GM19452 (cell line): ENCODE measurements at regions not wholly inside any gene's neighbourhood (a gene's known extent, or its start where the extent isn't known, plus 50 kb on each side); places are given as distances from the start of the nearest gene placed in this dataset.

Source experiments
- ATAC-seq: cut with Tn5 transposase; IDR thresholded peaks from one replicate; pipeline ENCODE4 v1.9.1; 2021; ENCODE audit not compliant: unreplicated experiment

DNA sequence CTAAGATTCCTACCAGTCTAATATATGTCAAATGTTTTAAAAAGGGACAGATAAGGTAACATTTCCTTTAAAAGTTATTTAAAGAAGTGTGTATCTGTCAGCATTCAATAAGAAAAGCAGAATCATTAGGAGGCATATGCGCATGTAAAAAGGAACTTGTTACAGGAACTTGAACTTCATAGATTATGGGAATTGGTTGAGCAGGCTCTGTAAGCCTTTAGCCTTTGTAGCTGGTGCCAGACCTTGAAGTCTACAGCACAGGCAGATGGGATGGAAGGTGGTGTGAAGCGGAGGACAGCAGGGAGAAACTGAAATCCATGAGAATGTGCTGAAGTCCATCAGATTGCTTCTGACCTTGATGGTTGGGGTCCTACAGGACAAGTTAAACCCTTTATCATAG lies 138.3 kb upstream of the ST6GAL2 start:
- ATAC-seq: no peak

DNA sequence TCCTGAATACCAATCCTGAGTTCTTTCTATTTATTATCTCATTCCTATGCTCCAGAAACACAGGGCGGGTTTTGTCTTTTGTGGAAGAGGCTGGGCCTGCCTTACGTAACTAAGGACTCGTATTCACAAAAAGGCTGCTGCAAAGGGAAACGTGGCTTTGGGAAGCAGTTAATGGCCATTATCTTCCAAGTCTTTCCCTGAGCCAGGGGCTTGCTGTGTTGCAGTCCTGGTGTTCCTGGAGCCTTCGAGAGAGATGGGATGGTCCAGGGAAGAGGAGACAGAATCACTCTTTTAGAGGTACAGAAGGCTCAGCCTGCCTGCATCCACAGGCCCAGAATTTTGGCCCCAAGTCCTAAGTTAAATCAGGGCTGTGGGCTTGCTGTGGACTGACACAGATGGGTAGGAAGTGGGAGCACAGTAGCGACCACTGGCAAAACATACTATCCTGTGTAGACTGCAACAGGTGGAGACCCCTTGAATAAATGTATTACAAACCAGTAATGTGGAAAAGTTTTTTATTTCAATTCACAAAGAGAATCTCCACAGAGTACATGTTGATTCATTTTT lies 139.4 kb upstream of the ST6GAL2 start:
- no peak for ATAC-seq

DNA sequence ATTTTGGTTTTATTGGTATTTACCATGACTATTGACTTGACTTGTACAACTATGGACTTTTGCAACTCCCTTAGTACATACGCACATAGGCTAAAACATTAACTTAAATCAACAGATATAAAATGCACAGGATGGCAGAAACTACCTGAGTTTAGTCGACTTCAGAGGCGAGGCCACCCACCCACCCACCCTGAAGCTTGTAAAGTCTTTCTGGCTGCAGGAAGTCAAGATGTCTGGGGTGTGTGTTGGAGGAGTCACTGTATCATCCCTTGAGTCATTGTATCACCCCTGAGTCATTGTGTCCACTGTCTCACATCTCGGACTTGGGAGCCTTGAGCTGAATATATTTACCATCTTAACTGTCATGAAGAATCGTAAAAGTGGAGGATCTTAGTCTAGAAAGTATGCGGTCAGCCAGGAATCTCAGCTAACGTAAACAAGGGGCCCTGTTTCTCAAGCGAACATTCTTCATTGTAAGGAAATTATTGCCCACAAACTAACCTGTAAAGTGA lies 140.0 kb upstream of the ST6GAL2 start:
- ATAC-seq: no peak

DNA sequence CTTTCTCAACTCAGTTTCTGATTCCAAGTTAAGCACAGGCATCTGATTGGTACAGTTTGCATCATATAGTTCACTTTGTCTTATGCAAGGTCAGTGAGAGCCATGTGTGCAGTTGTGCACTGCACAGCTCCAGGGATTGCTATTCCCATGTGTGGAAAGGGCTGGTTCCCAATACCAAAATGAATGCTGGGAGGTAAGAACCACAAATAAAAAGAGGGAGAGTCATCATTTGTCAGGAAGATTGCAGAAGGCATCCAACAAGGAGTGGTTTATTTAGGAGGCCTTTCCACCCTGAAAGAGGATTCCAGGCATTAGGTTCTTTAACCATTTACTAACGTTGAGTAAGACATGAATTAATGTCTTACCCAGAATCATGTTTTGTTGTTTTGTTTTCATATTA lies 141.2 kb upstream of the ST6GAL2 start:
- ATAC-seq: no peak

DNA sequence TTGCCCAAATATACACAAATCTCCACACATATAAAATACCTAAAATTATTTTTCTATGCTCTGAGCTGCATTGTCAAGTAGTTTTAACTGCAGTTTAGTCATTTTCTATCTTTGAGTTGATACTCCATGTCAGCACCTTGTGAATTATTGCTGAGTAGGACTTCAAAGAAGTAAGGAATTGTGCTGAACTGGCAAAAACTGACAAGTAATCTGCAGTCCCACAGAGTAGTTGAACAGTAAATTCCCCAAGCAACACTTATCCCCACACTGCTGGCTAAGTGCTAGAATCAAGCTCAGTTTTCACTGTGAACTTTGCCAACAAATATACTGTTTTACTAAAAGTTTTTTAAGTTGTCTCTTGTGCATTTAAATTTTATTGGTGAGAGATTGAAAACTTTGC lies 141.8 kb upstream of the ST6GAL2 start:
- ATAC-seq: no peak

DNA sequence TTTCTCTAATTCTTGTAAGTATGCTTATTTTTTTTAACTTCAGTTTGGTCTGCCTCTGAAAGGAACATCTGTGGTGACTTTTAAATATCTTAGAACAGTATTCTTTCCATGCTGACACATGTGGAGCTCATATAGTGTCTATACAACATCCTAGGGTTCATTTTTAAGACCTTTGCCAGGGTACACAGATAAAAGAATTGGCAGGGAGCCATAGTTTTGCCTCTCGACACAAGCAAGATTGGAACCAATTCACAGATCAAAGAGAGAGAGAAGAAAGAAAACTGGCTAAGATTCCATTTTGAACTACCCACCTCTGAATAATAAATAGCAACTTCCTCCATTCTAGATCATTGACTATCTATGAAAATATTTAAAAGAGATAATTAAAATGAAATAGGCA lies 142.7 kb upstream of the ST6GAL2 start:
- ATAC-seq: no peak

DNA sequence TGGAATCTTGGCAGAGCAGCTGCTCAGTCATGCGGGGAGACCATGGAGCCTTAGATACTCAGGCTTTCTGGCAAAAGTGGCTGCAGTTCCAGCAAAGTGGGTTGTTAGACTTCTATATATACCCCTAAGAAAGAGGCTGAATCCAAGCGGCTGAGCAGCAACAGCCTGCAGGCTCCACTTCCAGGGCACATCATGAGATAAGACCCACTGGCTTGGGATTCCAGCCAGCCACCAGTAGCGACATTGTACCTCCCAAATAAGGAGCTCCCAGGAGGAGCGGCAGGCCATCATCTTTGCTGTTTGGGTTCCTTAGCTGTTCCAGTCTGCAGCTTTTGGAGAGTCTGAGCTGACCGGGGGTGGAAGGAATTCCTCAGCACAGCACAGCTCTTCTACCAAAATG lies 150.3 kb upstream of the ST6GAL2 start:
- ATAC-seq: no peak

DNA sequence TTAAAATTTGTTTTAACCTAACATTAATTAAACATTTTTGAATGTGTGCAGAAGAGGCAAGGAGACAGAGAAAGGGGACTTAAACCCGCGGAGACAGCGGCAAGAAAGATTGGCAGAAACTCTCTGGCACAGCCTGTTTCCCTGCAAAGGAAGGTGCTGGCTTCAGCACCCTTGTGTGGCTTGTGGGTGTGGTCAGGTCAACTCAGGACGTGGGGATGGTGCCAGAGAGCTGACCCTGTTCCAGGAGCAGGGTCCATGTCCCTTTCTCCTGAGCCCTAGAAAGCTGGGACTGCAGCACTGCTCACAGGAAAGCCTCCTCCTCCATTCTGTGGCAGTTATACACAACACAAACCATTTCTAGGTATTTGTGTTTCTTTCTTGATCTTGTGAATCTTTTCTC lies 176.2 kb upstream of the ST6GAL2 start:
- ATAC-seq: no peak

DNA sequence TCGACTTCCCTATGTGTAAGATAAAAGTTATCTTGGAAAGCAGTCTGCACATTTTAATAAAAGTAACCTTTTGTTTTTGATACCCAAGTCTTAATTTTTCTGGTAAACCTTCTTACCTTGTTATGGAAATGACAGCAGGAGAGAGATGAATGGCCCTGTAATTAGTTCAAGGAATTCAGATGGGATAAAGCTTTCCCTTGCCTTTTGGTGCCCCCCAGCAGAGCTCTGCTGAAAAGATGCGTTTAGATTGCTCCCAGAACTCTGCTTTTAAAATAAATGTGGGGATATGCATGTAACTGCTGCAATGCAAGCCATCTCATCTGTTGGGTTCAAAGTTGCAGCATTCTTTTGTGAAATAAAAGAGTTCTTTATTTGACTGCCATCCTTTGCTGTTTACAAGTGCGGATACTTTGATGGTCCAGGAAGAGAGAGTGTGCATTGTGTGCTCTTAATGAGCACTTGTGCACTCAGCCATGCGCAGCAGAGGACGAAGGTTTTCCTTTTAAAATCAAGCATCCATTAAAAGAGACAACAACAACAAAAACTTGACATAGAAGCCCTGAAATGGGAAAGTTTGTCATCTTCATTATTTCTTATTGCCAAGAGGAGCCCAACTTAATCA lies 176.7 kb upstream of the ST6GAL2 start:
- no peak for ATAC-seq

DNA sequence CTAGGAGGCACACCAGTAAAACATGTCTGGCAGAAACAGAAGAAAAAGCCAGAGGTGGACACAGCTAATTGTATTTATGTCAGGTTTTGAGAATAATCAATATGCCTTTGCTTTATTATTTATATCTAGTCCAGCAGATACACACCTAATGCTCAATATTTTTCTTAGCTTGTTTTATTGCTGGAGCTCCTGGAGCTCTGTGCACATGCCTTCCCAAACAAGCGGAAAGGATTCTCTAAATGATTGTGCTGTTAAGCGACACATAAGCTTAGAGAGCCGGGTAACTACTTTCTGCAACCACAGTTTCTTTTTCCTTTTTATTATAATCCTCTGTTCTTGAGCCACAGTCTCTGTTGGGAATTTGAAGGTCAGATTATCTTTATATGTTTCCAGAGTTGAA lies 177.3 kb upstream of the ST6GAL2 start:
- ATAC-seq: no peak

DNA sequence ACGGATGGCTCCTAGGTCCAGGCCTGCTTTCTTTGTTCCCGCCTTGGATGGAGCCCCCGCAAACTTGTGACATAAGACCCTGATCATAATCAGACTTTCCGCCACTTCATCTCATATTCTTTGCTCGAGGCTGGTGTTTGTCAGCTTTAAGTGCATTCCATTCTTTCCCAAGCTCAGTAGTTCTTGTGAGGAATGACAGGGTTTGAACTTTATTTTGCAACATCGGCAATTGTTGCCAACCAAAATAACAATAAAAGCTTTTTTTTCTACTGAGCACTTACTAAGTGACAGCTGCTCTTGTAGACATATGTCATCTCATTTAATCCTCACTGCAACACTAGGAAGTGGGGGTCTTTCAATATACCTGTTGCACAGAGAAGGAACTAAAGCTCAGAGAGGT lies 178.8 kb upstream of the ST6GAL2 start:
- no peak for ATAC-seq

DNA sequence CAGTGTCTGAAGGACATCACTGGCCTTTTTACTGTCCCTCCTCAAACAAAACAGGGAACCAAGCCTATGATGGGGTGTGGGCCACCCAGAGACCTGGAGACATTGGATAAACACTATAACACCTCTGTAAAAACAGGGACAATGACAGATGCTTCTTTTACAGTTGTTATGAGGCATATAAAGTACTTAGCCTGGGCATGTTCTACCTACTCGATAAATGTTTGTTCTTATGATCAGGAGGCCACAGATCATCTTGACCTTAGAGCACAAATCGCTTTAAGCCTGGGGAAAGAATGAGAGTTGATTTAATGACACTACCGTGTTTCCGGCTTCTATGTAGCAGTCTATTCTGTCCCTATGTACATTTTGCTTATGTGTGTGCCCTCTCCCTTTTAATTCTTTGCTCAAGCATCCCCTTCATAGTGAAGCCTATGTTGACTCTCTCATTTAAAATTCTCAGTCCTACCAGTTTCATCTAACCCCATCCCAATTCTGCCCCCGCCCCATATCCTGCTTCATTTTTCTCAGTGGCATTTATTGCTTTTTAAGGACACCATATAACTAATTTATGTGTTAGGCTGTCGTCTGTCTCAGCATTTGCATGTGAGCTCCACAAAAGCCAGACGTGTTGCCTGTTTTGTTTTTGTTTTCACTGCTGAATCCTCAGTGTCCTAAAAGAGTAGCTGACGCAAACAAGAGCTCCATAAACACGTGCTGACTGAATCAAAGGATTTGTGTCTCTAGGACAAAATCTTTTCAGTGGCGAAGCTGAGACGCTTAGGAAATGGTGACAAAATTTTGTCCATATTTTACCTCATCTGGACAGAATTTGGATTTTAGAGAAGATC lies 182.3 kb upstream of the ST6GAL2 start:
- ATAC-seq: no peak

DNA sequence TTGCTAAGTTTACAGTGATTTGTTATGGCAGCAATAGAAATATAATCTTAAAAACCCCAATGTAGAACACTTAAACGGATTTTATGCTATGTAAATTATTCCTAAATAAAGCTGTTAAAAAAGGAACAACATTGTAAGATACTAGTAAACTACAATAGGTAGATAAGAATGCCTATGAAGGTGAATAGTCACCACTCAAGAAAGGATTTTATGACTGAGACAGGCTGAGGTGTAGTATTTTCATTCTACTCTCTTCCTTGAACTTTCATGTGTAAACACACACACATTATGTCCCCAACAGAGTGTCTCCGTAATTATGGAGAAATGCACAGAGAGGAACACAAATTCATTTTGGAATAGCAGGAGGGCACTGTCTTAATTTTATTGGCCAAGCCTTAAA lies 183.9 kb upstream of the ST6GAL2 start:
- ATAC-seq: no peak

DNA sequence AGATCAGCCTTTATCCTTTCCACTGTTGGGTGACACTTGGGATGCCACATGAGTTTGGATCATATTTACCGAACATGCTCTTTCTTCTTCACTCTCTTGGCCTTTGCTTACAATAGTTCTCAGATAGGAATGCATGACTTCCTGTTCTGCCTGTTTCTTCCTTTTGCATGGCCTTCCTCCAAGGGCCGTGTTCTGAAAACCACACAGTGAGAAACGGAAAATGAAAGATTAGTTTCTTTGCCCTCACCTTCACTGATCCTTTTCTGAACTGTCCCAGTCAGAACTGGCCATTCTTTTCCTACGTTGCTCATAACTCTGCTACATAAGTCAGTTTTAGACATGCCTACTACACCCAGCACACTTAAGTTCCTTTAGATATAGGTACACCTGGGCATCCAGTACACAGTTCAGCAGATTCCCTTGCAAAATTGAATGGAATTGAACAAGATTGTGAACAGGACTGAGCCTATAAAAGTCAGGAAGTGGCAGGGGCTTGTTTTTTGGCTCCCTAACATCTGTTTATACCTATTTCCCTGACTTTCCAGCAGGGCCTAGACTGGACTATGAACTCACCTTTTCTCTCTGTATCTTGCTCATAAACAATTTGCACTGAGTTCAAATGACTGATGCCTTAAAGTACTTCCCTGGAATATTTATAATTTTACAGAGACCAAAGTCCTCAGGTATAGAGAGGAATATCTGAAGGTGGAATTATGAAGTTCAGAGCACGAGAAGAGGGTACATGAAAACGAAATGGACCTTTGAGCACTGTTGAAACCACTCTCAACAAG lies 186.4 kb upstream of the ST6GAL2 start:
- no peak for ATAC-seq

DNA sequence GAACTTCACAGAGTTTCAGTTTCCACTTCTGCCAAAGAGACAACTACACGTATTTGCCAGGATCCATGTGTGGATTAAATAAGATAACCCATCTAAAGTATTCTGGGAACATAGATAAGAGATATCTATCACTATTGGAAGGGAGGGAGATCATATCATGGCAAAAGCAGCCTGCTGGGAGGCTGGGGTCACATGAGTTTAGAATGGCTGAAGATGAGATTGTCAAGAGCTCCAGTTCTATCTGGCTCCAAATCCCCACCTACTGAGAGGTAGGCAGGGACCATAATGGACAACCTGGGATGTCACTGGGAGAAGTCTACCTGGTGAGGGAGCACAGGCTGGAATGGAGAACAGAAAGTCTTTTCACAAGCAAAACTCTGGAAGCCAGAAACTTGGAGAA lies 192.6 kb upstream of the ST6GAL2 start:
- no peak for ATAC-seq

DNA sequence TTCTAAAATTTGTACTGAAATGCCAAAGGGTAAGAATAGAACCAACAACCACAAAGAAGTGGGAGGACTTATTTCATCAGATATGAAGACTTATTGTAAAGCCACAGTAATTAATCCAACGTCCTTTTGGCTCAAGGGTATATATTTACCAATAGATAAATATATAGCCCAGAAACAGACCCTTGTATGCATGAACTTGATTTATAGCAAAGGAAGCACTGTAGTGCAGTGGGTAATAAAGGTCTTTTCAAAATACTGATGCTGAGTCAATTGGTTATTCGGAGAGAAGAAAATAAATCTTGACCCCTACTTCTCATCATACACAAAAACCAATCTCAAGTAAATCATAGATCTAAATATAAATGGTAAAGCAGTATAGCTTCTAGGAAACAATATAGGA lies 200.5 kb upstream of the ST6GAL2 start:
- no peak for ATAC-seq

DNA sequence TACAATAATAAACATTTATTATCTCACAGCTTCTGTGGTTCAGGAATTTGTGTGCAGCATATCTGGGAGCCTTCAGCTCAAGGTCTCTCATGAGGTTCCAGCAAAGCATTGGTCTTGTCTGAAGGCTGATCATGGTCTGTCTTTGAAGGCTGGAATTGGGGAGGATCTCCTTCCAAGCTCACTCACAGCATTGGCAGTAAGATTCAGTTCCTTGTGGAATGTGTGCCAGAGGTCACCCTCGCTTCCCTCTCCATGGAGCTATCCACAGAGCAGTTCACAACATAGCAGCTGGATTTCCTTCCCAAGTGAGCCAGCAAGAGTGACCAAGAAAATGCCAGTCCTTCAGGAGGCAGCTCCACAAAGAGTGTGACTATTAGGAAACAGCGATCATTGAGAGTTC lies 202.2 kb upstream of the ST6GAL2 start:
- no peak for ATAC-seq

DNA sequence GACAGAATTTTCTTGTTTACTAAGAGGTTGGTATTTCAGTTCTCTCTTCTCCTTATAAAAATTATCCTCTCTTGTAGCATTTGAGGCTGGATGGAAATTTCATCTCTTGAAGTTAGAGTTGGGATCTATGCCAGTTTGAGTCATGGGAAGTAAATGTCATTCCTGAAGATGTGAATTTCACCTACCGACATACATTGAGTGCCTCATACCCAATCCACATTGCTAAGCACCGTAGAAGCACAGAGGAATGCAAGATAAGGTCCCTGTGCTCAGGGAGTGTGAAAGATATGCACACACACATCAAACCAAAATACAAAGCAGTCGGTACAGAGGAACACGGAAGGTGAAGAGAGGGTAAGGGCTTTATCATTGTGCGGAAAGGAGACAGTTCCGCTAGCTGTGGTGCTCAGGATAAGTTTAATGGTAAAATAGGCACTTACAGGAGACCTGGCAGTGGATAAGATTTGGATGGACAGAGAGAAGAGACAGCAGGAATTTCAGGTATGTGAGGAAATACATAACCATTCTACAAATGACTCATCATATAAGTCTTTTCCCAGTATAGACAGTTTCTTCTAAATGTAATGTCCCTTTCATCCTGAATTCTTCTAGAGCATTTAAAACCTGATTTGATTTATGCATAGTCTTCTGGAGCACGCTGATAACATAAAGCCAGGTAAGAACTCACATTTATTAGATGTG lies 205.3 kb upstream of the ST6GAL2 start:
- ATAC-seq: no peak

DNA sequence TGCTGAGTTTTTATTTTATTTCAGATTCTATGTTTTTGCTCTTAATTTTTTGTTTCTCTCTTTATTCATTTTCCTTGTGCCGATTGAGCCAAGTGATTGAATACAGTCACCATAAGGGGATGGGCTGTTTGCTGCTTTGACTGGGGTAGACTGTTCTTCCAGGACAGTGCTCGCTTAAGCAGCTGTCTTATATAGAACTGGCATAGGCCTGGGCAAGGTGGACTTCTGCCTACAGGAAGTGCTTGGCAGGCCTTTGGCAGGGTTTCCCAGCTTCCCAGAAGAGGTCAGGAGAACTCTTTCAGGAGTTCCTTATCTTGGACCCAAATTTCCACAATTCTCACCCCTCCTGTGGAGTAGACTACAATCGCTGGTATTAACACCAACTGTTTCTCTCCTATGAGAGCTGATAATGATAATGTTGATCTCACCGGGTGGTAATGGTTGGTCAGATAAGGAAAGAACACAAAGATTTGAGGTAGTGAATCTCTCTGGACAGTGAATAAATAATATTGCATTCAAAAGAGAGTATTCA lies 207.5 kb upstream of the ST6GAL2 start:
- no peak for ATAC-seq

DNA sequence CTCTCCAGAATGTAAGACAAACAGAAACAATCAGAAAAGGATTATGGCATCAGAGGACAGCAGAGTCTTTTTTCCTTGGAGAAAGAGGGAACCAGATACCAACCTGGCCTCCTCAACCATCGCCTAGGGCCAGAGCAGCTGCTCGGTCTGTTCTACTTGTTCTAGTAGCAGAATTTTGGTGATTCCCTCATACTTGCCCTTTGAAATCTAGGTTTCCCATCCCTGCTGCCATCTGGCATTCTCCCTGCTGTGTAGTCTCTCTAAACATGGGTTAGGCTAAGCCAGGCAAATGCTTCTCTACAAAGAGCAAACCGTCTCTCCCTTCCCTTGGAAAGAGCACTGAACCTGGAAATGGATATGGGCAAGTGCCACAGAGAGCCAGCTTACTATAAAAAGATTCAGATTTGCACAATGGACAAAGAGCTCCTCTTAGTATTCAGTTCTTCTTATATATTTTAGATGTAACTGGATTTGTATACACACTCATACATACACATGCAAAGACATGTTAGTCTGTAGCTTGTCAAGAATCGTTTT lies 208.6 kb upstream of the ST6GAL2 start:
- ATAC-seq: no peak
